HepG2 (cell line): ENCODE measurements at regions not wholly inside any gene's neighbourhood (a gene's known extent, or its start where the extent isn't known, plus 50 kb on each side); places are given as distances from the start of the nearest gene placed in this dataset.
A peak's percentile ranks its signal among the peaks of the same experiment; 100 is the strongest.

Experiments used
- EEA1 ChIP-seq: sonication (generic); formaldehyde crosslinking; IDR thresholded peaks from 2 replicates; pipeline ENCODE4 v1.5.1; 2020; ENCODE audit warnings: mild to moderate bottlenecking, missing genetic modification reagents, borderline replicate concordance
- FOXA3 ChIP-seq: IDR thresholded peaks from 2 replicates; pipeline ENCODE4 v1.6.1; 2016; ENCODE audit warnings: missing genetic modification reagents, missing compliant biosample characterization
- FOXK1 ChIP-seq: sonication (generic); formaldehyde crosslinking; IDR thresholded peaks from 2 replicates; pipeline ENCODE4 v1.4.0; 2020; ENCODE audit warnings: low read depth, missing genetic modification reagents, borderline replicate concordance
- HNRNPH1 ChIP-seq: fragments of 200-400 bp; formaldehyde crosslinking; optimal IDR thresholded peaks from 2 replicates; pipeline ENCODE3; 2017; ENCODE audit warnings: mild to moderate bottlenecking, low read depth, low read length
- MAFF ChIP-seq: IDR thresholded peaks from 2 replicates; pipeline ENCODE4 v1.6.1; 2011; ENCODE audit warnings: low read depth, low read length, improper control_type of control experiment
- MAZ ChIP-seq, 2 experiments: sonication (generic) in 1 of 2; formaldehyde crosslinking in 1 of 2; IDR thresholded peaks; 2 replicates each; pipeline versions ENCODE4 v1.5.0 to v1.6.1; 2012 to 2020; ENCODE audit warnings: low read depth in 2 of 2, mild to moderate bottlenecking in 2 of 2, borderline replicate concordance in 1 of 2, improper control_type of control experiment in 1 of 2, low read length in 1 of 2, missing genetic modification reagents in 1 of 2, moderate library complexity in 1 of 2
- MEIS2 ChIP-seq: sonication (generic); formaldehyde crosslinking; IDR thresholded peaks from 2 replicates; pipeline ENCODE4 v1.9.0; 2021; ENCODE audit warnings: mild to moderate bottlenecking, missing genetic modification reagents
- NR2F1 ChIP-seq, 2 experiments: fragments of 450-650 bp in 1 of 2; formaldehyde crosslinking in 1 of 2; IDR thresholded peaks; 2 replicates each; pipeline versions ENCODE4 v1.5.0 to v1.6.1; 2016 to 2020; ENCODE audit warnings: mild to moderate bottlenecking in 1 of 2, missing compliant biosample characterization in 1 of 2, missing genetic modification reagents in 1 of 2, moderate library complexity in 1 of 2
- SMAD3 ChIP-seq: sonication (generic); formaldehyde crosslinking; IDR thresholded peaks from 2 replicates; pipeline ENCODE4 v1.4.0; 2020; ENCODE audit warnings: missing genetic modification reagents
- SMARCC2 ChIP-seq: fragments of 450-650 bp; IDR thresholded peaks from 2 replicates; pipeline ENCODE4 v1.6.1; 2017; ENCODE audit warnings: antibody characterized with exemption, mild to moderate bottlenecking
- THYN1 ChIP-seq: sonication (generic); formaldehyde crosslinking; IDR thresholded peaks from 2 replicates; pipeline ENCODE4 v1.8.1; 2023; ENCODE audit warnings: low read depth, mild to moderate bottlenecking, moderate library complexity, missing genetic modification reagents, borderline replicate concordance
- ZBTB7A ChIP-seq: sonication (generic); formaldehyde crosslinking; IDR thresholded peaks from 2 replicates; pipeline ENCODE4 v1.8.0; 2022; ENCODE audit warnings: mild to moderate bottlenecking, missing genetic modification reagents
- ZNF136 ChIP-seq: sonication (generic); formaldehyde crosslinking; IDR thresholded peaks from 2 replicates; pipeline ENCODE4 v1.8.1; 2022; ENCODE audit warnings: low read depth, mild to moderate bottlenecking, moderate library complexity, missing genetic modification reagents
- ZNF282 ChIP-seq: fragments of 450-650 bp; IDR thresholded peaks from 2 replicates; pipeline ENCODE4 v1.6.1; 2018; ENCODE audit not compliant: partially characterized antibody
- ZNF569 ChIP-seq: sonication (generic); formaldehyde crosslinking; IDR thresholded peaks from 2 replicates; pipeline ENCODE4 v1.5.0; 2020; ENCODE audit warnings: mild to moderate bottlenecking, missing genetic modification reagents, moderate library complexity, borderline replicate concordance
- ZNF83 ChIP-seq: sonication (generic); formaldehyde crosslinking; IDR thresholded peaks from 2 replicates; pipeline ENCODE4 v1.4.0; 2020; ENCODE audit warnings: missing genetic modification reagents, mild to moderate bottlenecking, borderline replicate concordance
- TF ChIP-seq, protein P1 (sequence below): sonication (generic); formaldehyde crosslinking; IDR thresholded peaks from 2 replicates; pipeline ENCODE4 v1.5.1; 2020; ENCODE audit warnings: missing genetic modification reagents, mild to moderate bottlenecking, borderline replicate concordance
- TF ChIP-seq, protein P2 (sequence below): sonication (generic); formaldehyde crosslinking; IDR thresholded peaks from 2 replicates; pipeline ENCODE4 v1.4.0; 2020; ENCODE audit warnings: missing genetic modification reagents
- TF ChIP-seq, protein P3 (sequence below): IDR thresholded peaks from 2 replicates; pipeline ENCODE4 v1.6.1; 2012; ENCODE audit warnings: low read depth, low read length, improper control_type of control experiment
- TF ChIP-seq, protein P4 (sequence below): sonication (generic); formaldehyde crosslinking; IDR thresholded peaks from 2 replicates; pipeline ENCODE4 v1.5.1; 2020; ENCODE audit warnings: mild to moderate bottlenecking, moderate library complexity, missing genetic modification reagents

GRCh38 chr2:83079007-83079406 lies 1380.1 kb downstream of the SUCLG1 start (continued):
- TF ChIP-seq, protein P1, sequence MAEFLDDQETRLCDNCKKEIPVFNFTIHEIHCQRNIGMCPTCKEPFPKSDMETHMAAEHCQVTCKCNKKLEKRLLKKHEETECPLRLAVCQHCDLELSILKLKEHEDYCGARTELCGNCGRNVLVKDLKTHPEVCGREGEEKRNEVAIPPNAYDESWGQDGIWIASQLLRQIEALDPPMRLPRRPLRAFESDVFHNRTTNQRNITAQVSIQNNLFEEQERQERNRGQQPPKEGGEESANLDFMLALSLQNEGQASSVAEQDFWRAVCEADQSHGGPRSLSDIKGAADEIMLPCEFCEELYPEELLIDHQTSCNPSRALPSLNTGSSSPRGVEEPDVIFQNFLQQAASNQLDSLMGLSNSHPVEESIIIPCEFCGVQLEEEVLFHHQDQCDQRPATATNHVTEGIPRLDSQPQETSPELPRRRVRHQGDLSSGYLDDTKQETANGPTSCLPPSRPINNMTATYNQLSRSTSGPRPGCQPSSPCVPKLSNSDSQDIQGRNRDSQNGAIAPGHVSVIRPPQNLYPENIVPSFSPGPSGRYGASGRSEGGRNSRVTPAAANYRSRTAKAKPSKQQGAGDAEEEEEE (CRISPR knock-in tag): no peak
- TF ChIP-seq SMARCC2 (no peak), ZNF83 (CRISPR knock-in tag) (no peak), FOXA3 (CRISPR knock-in tag) (peak; percentile 74), MAFF (no peak), ZNF136 (no peak), HNRNPH1 (no peak), ZBTB7A (CRISPR knock-in tag) (no peak), MEIS2 (CRISPR knock-in tag) (no peak), NR2F1 (CRISPR knock-in tag; IDR thresholded peaks at IDR 0.05) (no peak), MAZ (IDR thresholded peaks at IDR 0.05; ENCODE audit: borderline replicate concordance, low read depth, low read length) (no peak), MAZ (CRISPR knock-in tag; IDR thresholded peaks at IDR 0.05; ENCODE audit: low read depth) (no peak), EEA1 (CRISPR knock-in tag) (no peak), FOXK1 (CRISPR knock-in tag) (no peak), THYN1 (no peak), SMAD3 (CRISPR knock-in tag) (no peak), ZNF282 (no peak), ZNF569 (CRISPR knock-in tag) (no peak)
- TF ChIP-seq, protein P2, sequence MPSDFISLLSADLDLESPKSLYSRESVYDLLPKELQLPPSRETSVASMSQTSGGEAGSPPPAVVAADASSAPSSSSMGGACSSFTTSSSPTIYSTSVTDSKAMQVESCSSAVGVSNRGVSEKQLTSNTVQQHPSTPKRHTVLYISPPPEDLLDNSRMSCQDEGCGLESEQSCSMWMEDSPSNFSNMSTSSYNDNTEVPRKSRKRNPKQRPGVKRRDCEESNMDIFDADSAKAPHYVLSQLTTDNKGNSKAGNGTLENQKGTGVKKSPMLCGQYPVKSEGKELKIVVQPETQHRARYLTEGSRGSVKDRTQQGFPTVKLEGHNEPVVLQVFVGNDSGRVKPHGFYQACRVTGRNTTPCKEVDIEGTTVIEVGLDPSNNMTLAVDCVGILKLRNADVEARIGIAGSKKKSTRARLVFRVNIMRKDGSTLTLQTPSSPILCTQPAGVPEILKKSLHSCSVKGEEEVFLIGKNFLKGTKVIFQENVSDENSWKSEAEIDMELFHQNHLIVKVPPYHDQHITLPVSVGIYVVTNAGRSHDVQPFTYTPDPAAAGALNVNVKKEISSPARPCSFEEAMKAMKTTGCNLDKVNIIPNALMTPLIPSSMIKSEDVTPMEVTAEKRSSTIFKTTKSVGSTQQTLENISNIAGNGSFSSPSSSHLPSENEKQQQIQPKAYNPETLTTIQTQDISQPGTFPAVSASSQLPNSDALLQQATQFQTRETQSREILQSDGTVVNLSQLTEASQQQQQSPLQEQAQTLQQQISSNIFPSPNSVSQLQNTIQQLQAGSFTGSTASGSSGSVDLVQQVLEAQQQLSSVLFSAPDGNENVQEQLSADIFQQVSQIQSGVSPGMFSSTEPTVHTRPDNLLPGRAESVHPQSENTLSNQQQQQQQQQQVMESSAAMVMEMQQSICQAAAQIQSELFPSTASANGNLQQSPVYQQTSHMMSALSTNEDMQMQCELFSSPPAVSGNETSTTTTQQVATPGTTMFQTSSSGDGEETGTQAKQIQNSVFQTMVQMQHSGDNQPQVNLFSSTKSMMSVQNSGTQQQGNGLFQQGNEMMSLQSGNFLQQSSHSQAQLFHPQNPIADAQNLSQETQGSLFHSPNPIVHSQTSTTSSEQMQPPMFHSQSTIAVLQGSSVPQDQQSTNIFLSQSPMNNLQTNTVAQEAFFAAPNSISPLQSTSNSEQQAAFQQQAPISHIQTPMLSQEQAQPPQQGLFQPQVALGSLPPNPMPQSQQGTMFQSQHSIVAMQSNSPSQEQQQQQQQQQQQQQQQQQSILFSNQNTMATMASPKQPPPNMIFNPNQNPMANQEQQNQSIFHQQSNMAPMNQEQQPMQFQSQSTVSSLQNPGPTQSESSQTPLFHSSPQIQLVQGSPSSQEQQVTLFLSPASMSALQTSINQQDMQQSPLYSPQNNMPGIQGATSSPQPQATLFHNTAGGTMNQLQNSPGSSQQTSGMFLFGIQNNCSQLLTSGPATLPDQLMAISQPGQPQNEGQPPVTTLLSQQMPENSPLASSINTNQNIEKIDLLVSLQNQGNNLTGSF: no peak
- TF ChIP-seq, protein P3, sequence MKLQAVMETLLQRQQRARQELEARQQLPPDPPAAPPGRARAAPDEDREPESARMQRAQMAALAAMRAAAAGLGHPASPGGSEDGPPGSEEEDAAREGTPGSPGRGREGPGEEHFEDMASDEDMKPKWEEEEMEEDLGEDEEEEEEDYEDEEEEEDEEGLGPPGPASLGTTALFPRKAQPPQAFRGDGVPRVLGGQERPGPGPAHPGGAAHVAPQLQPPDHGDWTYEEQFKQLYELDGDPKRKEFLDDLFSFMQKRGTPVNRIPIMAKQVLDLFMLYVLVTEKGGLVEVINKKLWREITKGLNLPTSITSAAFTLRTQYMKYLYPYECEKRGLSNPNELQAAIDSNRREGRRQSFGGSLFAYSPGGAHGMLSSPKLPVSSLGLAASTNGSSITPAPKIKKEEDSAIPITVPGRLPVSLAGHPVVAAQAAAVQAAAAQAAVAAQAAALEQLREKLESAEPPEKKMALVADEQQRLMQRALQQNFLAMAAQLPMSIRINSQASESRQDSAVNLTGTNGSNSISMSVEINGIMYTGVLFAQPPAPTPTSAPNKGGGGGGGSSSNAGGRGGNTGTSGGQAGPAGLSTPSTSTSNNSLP: no peak
- TF ChIP-seq, protein P4, sequence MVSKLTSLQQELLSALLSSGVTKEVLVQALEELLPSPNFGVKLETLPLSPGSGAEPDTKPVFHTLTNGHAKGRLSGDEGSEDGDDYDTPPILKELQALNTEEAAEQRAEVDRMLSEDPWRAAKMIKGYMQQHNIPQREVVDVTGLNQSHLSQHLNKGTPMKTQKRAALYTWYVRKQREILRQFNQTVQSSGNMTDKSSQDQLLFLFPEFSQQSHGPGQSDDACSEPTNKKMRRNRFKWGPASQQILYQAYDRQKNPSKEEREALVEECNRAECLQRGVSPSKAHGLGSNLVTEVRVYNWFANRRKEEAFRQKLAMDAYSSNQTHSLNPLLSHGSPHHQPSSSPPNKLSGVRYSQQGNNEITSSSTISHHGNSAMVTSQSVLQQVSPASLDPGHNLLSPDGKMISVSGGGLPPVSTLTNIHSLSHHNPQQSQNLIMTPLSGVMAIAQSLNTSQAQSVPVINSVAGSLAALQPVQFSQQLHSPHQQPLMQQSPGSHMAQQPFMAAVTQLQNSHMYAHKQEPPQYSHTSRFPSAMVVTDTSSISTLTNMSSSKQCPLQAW (CRISPR knock-in tag): no peak
